GM10266 (cell line): ENCODE measurements at regions not wholly inside any gene's neighbourhood (a gene's known extent, or its start where the extent isn't known, plus 50 kb on each side); places are given as distances from the start of the nearest gene placed in this dataset.

Experiments
- DNase-seq: peaks from one replicate; pipeline ENCODE4 v3.0.0; 2012; ENCODE audit errors: extremely low spot score
- TF ChIP-seq, protein P1 (sequence below): IDR thresholded peaks from 2 replicates; pipeline ENCODE4 v1.5.1; 2012; ENCODE audit warnings: mild to moderate bottlenecking, low read depth; ENCODE audit not compliant: control insufficient read depth, insufficient read depth; ENCODE audit errors: missing control alignments

DNA sequence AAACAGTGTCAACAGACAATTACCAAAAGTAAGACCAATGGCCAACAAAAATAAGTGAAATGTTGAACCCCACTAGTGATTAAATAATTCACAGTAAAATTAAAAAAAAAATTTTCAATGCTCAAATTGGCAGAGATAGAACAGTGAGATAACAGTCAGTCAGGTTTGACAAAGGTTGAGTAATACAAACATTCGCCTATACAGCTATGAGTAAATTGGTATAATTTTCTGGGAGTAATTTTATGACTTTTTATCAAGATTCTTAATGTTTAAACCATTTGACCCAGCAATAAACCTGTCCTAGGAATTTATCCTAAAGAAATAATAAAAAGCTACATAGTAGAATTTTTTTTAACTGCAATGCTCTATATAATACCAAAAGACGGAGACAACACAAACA lies 64.9 kb upstream of the SHH start:
- TF ChIP-seq, protein P1, sequence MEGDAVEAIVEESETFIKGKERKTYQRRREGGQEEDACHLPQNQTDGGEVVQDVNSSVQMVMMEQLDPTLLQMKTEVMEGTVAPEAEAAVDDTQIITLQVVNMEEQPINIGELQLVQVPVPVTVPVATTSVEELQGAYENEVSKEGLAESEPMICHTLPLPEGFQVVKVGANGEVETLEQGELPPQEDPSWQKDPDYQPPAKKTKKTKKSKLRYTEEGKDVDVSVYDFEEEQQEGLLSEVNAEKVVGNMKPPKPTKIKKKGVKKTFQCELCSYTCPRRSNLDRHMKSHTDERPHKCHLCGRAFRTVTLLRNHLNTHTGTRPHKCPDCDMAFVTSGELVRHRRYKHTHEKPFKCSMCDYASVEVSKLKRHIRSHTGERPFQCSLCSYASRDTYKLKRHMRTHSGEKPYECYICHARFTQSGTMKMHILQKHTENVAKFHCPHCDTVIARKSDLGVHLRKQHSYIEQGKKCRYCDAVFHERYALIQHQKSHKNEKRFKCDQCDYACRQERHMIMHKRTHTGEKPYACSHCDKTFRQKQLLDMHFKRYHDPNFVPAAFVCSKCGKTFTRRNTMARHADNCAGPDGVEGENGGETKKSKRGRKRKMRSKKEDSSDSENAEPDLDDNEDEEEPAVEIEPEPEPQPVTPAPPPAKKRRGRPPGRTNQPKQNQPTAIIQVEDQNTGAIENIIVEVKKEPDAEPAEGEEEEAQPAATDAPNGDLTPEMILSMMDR, result no peak
- DNase-seq, result no peak

DNA sequence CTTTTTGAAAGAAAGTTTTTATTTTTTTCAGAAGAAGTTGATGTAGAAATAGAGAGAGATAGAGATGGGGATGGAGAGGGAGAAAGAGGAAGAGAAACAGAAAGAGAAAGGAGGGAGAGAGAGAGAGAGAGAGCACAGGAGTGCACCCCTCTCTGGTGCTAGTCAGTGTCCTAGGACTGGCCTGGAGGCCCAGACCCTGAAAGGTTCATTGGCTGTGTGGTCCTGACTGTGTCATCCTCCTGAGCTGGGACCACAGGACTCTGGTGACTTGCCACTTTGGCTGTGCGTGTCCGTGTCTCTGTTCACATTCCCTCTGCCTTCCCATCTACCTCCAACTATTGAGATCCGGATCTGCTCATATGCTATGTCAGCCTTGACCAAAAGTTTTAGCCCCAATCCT lies 62.1 kb upstream of the SHH start:
- DNase-seq, result no peak
- TF ChIP-seq, protein P1, result no peak

DNA sequence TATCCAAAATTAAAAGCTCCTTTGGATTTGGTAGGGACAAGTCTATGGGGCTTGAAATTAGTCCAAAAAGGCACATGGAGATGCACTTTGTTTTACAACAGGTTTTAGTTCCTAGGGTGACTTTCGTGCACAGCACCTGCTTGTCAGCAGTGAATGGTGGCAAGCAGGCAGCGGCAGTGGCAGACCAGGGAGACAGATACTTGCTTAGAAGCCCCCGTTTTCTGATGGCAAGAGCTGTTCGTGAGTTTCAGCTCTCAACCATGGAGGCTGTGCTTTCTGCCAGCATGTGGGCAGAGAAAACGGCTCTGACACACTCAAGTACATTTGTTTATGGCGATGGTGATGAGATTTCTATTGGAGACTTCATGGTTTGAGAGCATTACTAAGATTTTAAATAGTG lies 61.7 kb upstream of the SHH start:
- DNase-seq, result no peak
- TF ChIP-seq, protein P1, result no peak

DNA sequence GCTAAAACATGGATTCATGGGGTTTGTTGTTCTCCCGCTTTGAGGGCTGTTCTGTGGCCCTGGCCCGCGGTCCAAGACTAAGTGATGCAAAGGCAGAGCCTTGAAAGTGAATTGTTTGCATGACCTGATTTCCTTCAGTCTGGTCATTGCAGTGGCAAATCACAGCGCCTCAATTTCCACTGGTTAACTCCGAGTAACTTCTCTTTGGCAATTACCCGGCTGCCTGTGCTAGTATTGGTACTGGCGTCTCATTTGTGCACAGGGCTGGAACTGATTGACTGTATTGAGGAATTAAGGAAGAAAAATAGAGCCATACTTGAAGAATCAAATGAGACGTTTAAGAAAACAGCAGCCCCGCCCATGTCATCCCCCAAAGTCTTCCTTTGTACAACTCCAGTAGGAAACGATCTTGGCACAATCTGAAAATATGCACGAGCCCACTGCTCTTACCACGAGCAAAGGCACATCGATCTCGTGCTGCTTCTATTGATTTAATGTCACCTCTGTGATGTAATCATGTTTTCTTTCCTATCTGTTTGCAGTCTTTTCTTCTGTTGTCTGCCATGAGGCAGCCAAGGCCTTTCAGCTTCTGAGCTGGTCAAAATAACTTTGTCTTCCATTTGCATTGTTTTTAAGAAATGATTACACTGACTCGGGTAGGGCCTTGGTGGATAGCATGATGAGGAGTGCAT lies 60.6 kb upstream of the SHH start:
- no peak for DNase-seq
- TF ChIP-seq, protein P1, result no peak

DNA sequence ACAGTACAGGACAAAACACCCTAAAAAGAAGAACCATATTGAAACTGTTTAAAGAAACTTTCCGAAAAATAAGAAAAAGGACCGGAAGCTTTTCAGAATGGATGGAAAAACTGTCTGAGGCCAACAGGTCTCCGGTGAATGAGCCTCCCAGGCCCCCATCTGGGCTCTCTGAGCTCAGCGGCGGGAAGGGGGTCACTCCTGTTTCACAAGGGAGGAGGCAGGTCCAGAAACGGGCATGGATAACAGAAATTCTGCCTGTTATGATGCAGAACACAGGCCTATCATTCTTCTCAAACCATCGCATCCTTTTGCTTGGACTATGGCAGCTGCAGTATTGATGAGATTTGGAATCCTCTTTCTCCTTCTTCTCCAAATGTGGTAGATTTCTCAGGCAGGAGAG lies 58.9 kb upstream of the SHH start:
- no peak for DNase-seq
- TF ChIP-seq, protein P1, result no peak

DNA sequence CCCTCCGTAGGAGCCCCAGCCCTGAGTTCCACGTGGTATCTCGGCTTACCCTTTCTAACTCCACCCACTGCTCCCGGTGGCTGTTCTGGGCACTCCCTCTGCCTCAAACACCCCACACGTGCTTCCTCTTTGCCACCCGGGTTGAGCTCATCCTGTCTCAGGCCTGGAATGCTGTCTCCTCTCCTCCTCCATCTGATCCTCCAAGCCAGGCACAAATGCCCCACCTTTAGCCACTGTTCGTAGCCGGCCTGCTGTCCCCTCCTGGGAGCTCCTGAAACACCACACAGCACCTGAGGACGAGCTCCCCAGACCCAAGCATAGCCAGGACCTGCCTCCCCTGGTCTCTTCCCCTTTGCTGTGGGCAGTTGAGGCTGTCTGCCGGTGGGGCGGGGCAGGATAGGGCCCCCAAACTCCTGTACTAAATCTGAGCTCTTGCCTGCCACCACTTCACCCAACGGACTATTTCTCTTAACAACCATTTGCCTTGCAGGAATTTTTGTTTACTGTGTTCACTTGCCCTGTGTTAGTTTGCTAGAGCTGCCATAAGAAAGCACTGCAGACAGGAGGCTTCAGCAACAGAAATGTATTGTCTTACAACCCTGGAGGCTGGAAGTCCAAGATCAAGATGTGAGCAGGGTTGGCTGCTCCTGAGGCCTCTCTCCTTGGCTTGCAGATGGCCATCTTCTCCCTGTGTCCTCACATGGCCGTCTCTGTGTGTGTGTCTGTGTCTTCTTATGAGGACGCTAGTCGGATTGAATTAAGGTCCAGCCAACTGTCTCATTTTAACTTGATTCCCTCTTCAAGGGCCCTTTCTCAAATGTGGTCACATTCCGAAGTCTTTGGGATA lies 58.3 kb upstream of the SHH start:
- TF ChIP-seq, protein P1, result no peak
- DNase-seq, result no peak

DNA sequence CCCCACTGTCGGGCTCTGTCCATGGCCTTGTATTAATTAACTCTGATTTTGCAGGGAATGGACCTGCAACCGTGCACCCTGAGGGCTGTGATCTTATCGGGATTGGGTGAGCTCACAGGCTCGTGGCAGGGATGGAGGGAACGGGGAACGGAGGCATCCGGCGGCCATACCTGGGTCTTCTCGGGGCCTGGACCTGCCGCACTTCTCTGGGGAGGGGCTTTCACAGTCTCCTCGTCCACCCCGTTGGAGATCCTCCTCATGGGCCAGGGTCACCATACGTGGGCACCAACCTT lies 57.5 kb upstream of the SHH start:
- TF ChIP-seq, protein P1, result no peak
- DNase-seq, result no peak
